Gastroesophageal sphincter (tissue), 3 donors: ENCODE measurements at regions not wholly inside any gene's neighbourhood (a gene's known extent, or its start where the extent isn't known, plus 50 kb on each side); places are given as distances from the start of the nearest gene placed in this dataset.

Source experiments
- POLR2AphosphoS5 ChIP-seq: sonication (generic); formaldehyde crosslinking; IDR thresholded peaks from one replicate; pipeline ENCODE4 v1.6.1; 2017; ENCODE audit warnings: antibody characterized with exemption
- TF ChIP-seq, protein P1 (sequence below), 4 experiments: fragments of 200-600 bp in 2 of 4; fragments of 450-650 bp in 2 of 4; sonication (generic) in 1 of 4; IDR thresholded peaks; one replicate each; pipeline ENCODE4 v1.5.1; 2017 to 2019; ENCODE audit warnings: antibody characterized with exemption in 4 of 4, mild to moderate bottlenecking in 2 of 4, moderate library complexity in 2 of 4

DNA sequence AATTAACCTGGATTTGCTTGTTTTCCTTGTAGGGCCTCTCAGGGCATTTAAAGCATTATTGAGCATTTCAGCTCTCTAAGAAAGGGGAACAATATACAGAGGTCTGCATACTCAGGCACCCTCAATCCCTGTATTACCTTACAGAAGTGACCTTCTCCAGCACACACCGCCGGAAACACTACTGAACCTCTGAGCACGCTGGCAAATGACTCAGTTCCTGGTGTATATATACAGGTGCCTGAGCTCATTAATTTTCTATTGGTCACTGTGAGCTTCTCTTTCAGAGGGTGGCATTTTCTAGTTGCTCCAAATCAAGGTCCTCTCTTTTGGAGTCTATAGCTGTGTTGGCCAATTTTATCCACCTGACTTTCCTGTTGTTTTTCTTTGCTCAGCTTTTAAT, 85.2 kb upstream of the COPS8 start:
- TF ChIP-seq, protein P1, sequence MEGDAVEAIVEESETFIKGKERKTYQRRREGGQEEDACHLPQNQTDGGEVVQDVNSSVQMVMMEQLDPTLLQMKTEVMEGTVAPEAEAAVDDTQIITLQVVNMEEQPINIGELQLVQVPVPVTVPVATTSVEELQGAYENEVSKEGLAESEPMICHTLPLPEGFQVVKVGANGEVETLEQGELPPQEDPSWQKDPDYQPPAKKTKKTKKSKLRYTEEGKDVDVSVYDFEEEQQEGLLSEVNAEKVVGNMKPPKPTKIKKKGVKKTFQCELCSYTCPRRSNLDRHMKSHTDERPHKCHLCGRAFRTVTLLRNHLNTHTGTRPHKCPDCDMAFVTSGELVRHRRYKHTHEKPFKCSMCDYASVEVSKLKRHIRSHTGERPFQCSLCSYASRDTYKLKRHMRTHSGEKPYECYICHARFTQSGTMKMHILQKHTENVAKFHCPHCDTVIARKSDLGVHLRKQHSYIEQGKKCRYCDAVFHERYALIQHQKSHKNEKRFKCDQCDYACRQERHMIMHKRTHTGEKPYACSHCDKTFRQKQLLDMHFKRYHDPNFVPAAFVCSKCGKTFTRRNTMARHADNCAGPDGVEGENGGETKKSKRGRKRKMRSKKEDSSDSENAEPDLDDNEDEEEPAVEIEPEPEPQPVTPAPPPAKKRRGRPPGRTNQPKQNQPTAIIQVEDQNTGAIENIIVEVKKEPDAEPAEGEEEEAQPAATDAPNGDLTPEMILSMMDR (IDR thresholded peaks at IDR 0.05), result no peak
- no peak for TF ChIP-seq POLR2AphosphoS5
